NB4 (cell line): ENCODE measurements at regions not wholly inside any gene's neighbourhood (a gene's known extent, or its start where the extent isn't known, plus 50 kb on each side); places are given as distances from the start of the nearest gene placed in this dataset.

ENCODE experiments used
- MYC ChIP-seq: IDR thresholded peaks from 2 replicates; pipeline ENCODE4 v1.6.1; 2011; ENCODE audit warnings: low read depth, low read length
- POLR2A ChIP-seq: IDR thresholded peaks from 2 replicates; pipeline ENCODE4 v1.6.1; 2011; ENCODE audit warnings: mild to moderate bottlenecking; ENCODE audit not compliant: insufficient read length; ENCODE audit errors: extremely low read depth
- TF ChIP-seq, protein P1 (sequence below): IDR thresholded peaks from one replicate; pipeline ENCODE4 v1.5.1; 2012; ENCODE audit warnings: low read depth, low read length
- TF ChIP-seq, protein P2 (sequence below): IDR thresholded peaks from 2 replicates; pipeline ENCODE4 v1.6.1; 2011; ENCODE audit warnings: low read depth, low read length

- TF ChIP-seq, protein P1, sequence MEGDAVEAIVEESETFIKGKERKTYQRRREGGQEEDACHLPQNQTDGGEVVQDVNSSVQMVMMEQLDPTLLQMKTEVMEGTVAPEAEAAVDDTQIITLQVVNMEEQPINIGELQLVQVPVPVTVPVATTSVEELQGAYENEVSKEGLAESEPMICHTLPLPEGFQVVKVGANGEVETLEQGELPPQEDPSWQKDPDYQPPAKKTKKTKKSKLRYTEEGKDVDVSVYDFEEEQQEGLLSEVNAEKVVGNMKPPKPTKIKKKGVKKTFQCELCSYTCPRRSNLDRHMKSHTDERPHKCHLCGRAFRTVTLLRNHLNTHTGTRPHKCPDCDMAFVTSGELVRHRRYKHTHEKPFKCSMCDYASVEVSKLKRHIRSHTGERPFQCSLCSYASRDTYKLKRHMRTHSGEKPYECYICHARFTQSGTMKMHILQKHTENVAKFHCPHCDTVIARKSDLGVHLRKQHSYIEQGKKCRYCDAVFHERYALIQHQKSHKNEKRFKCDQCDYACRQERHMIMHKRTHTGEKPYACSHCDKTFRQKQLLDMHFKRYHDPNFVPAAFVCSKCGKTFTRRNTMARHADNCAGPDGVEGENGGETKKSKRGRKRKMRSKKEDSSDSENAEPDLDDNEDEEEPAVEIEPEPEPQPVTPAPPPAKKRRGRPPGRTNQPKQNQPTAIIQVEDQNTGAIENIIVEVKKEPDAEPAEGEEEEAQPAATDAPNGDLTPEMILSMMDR: no peak
- no peak for TF ChIP-seq POLR2A
- TF ChIP-seq, protein P2, sequence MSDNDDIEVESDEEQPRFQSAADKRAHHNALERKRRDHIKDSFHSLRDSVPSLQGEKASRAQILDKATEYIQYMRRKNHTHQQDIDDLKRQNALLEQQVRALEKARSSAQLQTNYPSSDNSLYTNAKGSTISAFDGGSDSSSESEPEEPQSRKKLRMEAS: no peak
- no peak for TF ChIP-seq MYC
Observed at GRCh38 chr14:45641541-45641940, 388.5 kb upstream of the MIS18BP1 start.
